B cell (primary cell): ENCODE measurements at regions not wholly inside any gene's neighbourhood (a gene's known extent, or its start where the extent isn't known, plus 50 kb on each side); places are given as distances from the start of the nearest gene placed in this dataset.

ENCODE experiments used
- EZH2 ChIP-seq: IDR thresholded peaks from 2 replicates; pipeline ENCODE4 v1.6.1; 2012; ENCODE audit warnings: borderline replicate concordance, low read depth, mild to moderate bottlenecking, moderate library complexity, low read length; ENCODE audit not compliant: insufficient read depth, poor library complexity, severe bottlenecking
- TF ChIP-seq, protein P1 (sequence below): fragments of 200-600 bp; IDR thresholded peaks from one replicate; pipeline ENCODE4 v1.8.0; 2022; ENCODE audit warnings: antibody characterized with exemption, mild to moderate bottlenecking

DNA sequence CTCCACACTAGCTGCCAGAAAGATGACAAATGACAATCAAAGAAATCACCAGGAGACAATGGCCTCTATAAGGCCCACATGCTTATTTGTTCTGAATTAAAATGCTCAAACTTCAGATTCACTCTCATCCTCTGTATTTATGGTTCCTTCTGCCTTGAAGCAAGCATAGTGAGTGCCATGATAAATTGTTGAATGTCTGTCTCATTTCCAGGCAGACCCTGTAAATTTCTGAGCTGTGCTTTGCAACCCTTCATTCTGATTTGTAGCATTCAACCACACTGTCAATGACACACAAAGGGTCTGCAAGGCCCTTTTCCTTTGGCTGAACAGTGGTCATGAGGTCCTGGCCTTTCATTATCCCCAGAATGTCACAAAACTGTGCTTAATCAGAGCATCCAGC, 506.6 kb upstream of the GHITM start:
- TF ChIP-seq, protein P1, sequence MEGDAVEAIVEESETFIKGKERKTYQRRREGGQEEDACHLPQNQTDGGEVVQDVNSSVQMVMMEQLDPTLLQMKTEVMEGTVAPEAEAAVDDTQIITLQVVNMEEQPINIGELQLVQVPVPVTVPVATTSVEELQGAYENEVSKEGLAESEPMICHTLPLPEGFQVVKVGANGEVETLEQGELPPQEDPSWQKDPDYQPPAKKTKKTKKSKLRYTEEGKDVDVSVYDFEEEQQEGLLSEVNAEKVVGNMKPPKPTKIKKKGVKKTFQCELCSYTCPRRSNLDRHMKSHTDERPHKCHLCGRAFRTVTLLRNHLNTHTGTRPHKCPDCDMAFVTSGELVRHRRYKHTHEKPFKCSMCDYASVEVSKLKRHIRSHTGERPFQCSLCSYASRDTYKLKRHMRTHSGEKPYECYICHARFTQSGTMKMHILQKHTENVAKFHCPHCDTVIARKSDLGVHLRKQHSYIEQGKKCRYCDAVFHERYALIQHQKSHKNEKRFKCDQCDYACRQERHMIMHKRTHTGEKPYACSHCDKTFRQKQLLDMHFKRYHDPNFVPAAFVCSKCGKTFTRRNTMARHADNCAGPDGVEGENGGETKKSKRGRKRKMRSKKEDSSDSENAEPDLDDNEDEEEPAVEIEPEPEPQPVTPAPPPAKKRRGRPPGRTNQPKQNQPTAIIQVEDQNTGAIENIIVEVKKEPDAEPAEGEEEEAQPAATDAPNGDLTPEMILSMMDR, result no peak
- TF ChIP-seq EZH2, result no peak
